ENCODE measurements at regions not wholly inside any gene's neighbourhood (a gene's known extent, or its start where the extent isn't known, plus 50 kb on each side); places are given as distances from the start of the nearest gene placed in this dataset.

- intact Hi-C loops (cut with DNase I) = no loop called here
- no peak overlapping the region for H3K27ac ChIP-seq
- TF ChIP-seq CTCF (IDR thresholded peaks at IDR 0.05) = no peak
Measured at GRCh38 chr2:120921457-120921856, 185.8 kb downstream of the GLI2 start.

GRCh38 chr2:120922571-120923332 is 187.1 kb downstream of the GLI2 start:
- peak in 1 of 2 donors; percentile 21 for DNase-seq
- intact Hi-C loops (cut with DNase I) = no loop called here

More at GRCh38 chr2:120921457-120921856, 185.8 kb downstream of the GLI2 start:
- no peak overlapping the region for H3K4me3 ChIP-seq
- H3K4me1 ChIP-seq = peaks cover 29% of the 10 kb centered on the region
- DNase-seq = no peak
- H3K36me3 ChIP-seq (ENCODE audit: insufficient read depth in 1 of 2, low read depth in 1 of 2) = no peaks in the 10 kb centered on the region
- WGBS, 3 donors = 93 to 95% (median 94%) methylated on average over 3 of the region's 3 CpGs
- H3K27me3 ChIP-seq (ENCODE audit: insufficient read depth in 3 of 3, low read length in 2 of 3) = no peaks in the 10 kb centered on the region
- no peak for ATAC-seq
- H3K9me3 ChIP-seq = no peaks in the 10 kb centered on the region

GRCh38 chr2:120923426-120923825 is 187.8 kb downstream of the GLI2 start:
- H3K9me3 ChIP-seq = no peaks in the 10 kb centered on the region
- no peak overlapping the region for H3K4me3 ChIP-seq
- no peaks in the 10 kb centered on the region for H3K27me3 ChIP-seq (ENCODE audit: insufficient read depth in 3 of 3, low read length in 2 of 3)
- no peak for DNase-seq
- H3K4me1 ChIP-seq = peaks cover 23% of the 10 kb centered on the region
- 97 to 98% (median 97%) methylated on average over 11 of the region's 11 CpGs for WGBS, 3 donors
- no peak for ATAC-seq
- TF ChIP-seq CTCF (IDR thresholded peaks at IDR 0.05) = no peak
- H3K27ac ChIP-seq = no peak overlapping the region
- no peaks in the 10 kb centered on the region for H3K36me3 ChIP-seq (ENCODE audit: insufficient read depth in 1 of 2, low read depth in 1 of 2)
- intact Hi-C loops (cut with DNase I) = no loop called here

More at GRCh38 chr2:120922571-120923332, 187.1 kb downstream of the GLI2 start:
- Histone ChIP-seq H3K27ac (no peak overlapping the region), H3K27me3 (ENCODE audit: insufficient read depth in 3 of 3, low read length in 2 of 3) (no peaks in the 10 kb centered on the region), H3K9me3 (no peaks in the 10 kb centered on the region), H3K36me3 (ENCODE audit: insufficient read depth in 1 of 2, low read depth in 1 of 2) (no peaks in the 10 kb centered on the region), H3K4me1 (peaks cover 26% of the 10 kb centered on the region), H3K4me3 (no peak overlapping the region)
- no peak for TF ChIP-seq CTCF (IDR thresholded peaks at IDR 0.05)
- 86 to 90% (median 86%) methylated on average over 6 of the region's 6 CpGs for WGBS, 3 donors
- no peak for ATAC-seq

- ATAC-seq = no peak
- 93 to 98% (median 96%) methylated on average over 5 of the region's 5 CpGs for WGBS, 3 donors
- H3K27me3 ChIP-seq (ENCODE audit: insufficient read depth in 3 of 3, low read length in 2 of 3) = no peaks in the 10 kb centered on the region
- DNase-seq = peak in 1 of 2 donors; percentile 25
- no peaks in the 10 kb centered on the region for H3K9me3 ChIP-seq
- no peak overlapping the region for H3K27ac ChIP-seq
- no peaks in the 10 kb centered on the region for H3K36me3 ChIP-seq (ENCODE audit: insufficient read depth in 1 of 2, low read depth in 1 of 2)
- intact Hi-C loops (cut with DNase I) = no loop called here
- H3K4me1 ChIP-seq = peaks cover 10% of the 10 kb centered on the region
- no peak for TF ChIP-seq CTCF (IDR thresholded peaks at IDR 0.05)
- no peak overlapping the region for H3K4me3 ChIP-seq
Measured at GRCh38 chr2:120924924-120925323, 189.3 kb downstream of the GLI2 start.

All from psoas muscle (tissue), 7 donors.